ENCODE measurements at regions not wholly inside any gene's neighbourhood (a gene's known extent, or its start where the extent isn't known, plus 50 kb on each side); places are given as distances from the start of the nearest gene placed in this dataset.

DNA sequence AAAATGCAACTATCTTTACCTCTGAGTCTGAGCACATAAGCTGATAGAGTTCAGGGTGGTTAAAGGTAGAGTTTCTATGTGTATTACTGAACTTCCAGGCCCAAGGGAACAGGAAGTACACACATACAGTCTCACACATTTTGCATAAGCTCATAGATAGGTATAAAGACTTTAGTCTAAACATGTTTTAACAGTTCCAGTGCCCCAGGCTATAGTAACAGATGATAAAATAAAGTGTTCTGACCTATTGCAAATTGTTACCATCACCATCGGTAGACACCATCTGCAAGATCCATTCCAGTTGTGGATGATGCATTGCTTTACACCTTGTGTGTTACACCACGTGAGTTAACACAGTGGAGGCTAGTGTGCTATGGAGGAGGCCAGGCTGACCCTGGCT lies 95.8 kb downstream of the TMEM174 start:
- TF ChIP-seq, protein P1, sequence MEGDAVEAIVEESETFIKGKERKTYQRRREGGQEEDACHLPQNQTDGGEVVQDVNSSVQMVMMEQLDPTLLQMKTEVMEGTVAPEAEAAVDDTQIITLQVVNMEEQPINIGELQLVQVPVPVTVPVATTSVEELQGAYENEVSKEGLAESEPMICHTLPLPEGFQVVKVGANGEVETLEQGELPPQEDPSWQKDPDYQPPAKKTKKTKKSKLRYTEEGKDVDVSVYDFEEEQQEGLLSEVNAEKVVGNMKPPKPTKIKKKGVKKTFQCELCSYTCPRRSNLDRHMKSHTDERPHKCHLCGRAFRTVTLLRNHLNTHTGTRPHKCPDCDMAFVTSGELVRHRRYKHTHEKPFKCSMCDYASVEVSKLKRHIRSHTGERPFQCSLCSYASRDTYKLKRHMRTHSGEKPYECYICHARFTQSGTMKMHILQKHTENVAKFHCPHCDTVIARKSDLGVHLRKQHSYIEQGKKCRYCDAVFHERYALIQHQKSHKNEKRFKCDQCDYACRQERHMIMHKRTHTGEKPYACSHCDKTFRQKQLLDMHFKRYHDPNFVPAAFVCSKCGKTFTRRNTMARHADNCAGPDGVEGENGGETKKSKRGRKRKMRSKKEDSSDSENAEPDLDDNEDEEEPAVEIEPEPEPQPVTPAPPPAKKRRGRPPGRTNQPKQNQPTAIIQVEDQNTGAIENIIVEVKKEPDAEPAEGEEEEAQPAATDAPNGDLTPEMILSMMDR (IDR thresholded peaks at IDR 0.05) = no peak
- TF ChIP-seq POLR2AphosphoS5 (IDR thresholded peaks at IDR 0.05; ENCODE audit: low read depth, low read length) = no peak
- no peak for TF ChIP-seq RCOR1 (IDR thresholded peaks at IDR 0.05; ENCODE audit: low read length)
- no peak for TF ChIP-seq SIN3A (IDR thresholded peaks at IDR 0.05; ENCODE audit: borderline replicate concordance, low read depth, low read length)
- TF ChIP-seq GABPA (IDR thresholded peaks at IDR 0.05; ENCODE audit: low read depth) = no peak
- no peak for TF ChIP-seq FOSL2 (IDR thresholded peaks at IDR 0.05; ENCODE audit: borderline replicate concordance, low read depth)
- no peak for TF ChIP-seq TCF12 (IDR thresholded peaks at IDR 0.05)
- TF ChIP-seq JUND (IDR thresholded peaks at IDR 0.05) = no peak
- TF ChIP-seq, protein P2, sequence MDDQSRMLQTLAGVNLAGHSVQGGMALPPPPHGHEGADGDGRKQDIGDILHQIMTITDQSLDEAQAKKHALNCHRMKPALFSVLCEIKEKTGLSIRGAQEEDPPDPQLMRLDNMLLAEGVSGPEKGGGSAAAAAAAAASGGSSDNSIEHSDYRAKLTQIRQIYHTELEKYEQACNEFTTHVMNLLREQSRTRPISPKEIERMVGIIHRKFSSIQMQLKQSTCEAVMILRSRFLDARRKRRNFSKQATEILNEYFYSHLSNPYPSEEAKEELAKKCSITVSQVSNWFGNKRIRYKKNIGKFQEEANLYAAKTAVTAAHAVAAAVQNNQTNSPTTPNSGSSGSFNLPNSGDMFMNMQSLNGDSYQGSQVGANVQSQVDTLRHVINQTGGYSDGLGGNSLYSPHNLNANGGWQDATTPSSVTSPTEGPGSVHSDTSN (IDR thresholded peaks at IDR 0.05) = no peak
